Body of pancreas (tissue), 4 donors: ENCODE measurements at regions not wholly inside any gene's neighbourhood (a gene's known extent, or its start where the extent isn't known, plus 50 kb on each side); places are given as distances from the start of the nearest gene placed in this dataset.

ENCODE experiments used
- POLR2A ChIP-seq, 3 donors: fragments of 450-650 bp; IDR thresholded peaks; one replicate each; pipeline ENCODE4 v1.6.1; 2016; ENCODE audit warnings: antibody characterized with exemption in 3 of 3, mild to moderate bottlenecking in 2 of 3
- TF ChIP-seq, protein P1 (sequence below), 7 experiments: fragments of 450-650 bp in 4 of 7; fragments of 200-600 bp in 3 of 7; sonication (generic) in 3 of 7; IDR thresholded peaks; one replicate each; pipeline ENCODE4 v1.5.1; 2016 to 2019; ENCODE audit warnings: antibody characterized with exemption in 7 of 7

DNA sequence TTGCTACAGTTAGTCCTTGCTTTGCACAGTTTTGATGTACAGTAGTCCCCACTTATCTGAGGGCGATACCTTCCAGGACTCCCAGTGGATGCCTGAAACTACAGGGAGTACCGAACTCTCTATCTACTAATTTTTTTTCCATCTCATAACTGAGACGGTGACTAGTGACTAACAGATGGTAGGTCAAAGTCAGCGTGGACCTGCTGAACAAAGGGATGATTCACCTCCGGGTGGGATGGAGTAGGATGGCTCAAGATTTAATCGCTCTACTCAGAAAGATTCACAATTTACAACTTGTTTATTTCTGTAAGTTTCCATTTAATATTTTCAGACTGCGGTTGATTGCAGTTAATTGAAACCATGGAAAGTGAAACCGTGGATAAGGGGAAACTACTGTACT is 655.8 kb downstream of the ZNF674 start:
- TF ChIP-seq POLR2A (IDR thresholded peaks at IDR 0.05): no peak
- TF ChIP-seq, protein P1, sequence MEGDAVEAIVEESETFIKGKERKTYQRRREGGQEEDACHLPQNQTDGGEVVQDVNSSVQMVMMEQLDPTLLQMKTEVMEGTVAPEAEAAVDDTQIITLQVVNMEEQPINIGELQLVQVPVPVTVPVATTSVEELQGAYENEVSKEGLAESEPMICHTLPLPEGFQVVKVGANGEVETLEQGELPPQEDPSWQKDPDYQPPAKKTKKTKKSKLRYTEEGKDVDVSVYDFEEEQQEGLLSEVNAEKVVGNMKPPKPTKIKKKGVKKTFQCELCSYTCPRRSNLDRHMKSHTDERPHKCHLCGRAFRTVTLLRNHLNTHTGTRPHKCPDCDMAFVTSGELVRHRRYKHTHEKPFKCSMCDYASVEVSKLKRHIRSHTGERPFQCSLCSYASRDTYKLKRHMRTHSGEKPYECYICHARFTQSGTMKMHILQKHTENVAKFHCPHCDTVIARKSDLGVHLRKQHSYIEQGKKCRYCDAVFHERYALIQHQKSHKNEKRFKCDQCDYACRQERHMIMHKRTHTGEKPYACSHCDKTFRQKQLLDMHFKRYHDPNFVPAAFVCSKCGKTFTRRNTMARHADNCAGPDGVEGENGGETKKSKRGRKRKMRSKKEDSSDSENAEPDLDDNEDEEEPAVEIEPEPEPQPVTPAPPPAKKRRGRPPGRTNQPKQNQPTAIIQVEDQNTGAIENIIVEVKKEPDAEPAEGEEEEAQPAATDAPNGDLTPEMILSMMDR (IDR thresholded peaks at IDR 0.05): no peak
